Amniotic epithelial cell (primary cell): ENCODE measurements at regions not wholly inside any gene's neighbourhood (a gene's known extent, or its start where the extent isn't known, plus 50 kb on each side); places are given as distances from the start of the nearest gene placed in this dataset.

Experiments
- DNase-seq: peaks from one replicate; pipeline ENCODE4 v3.0.0-alpha.2; 2010; ENCODE audit warnings: low read depth

- DNase-seq = no peak
These were observed 51.0 kb upstream of the CD93 start for GRCh38 chr20:23136893-23137745.

- DNase-seq = no peak
These were observed 49.6 kb upstream of the CD93 start for GRCh38 chr20:23135449-23136420.
